Liver (tissue), 3 donors: ENCODE measurements at regions not wholly inside any gene's neighbourhood (a gene's known extent, or its start where the extent isn't known, plus 50 kb on each side); places are given as distances from the start of the nearest gene placed in this dataset.

Experiments used
- CTCF ChIP-seq: fragments of 150-350 bp; IDR thresholded peaks from 2 replicates; pipeline ENCODE4 v1.5.1; 2017; ENCODE audit warnings: improper control_type of control experiment, low read depth, low read length; ENCODE audit not compliant: missing input control
- EGR1 ChIP-seq, 2 donors: IDR thresholded peaks; 2 replicates each; pipeline ENCODE4 v1.6.1; 2016 to 2018; ENCODE audit warnings: antibody characterized with exemption in 2 of 2, low read depth in 2 of 2
- FOXA1 ChIP-seq: IDR thresholded peaks from 2 replicates; pipeline ENCODE4 v1.6.1; 2016; ENCODE audit warnings: antibody characterized with exemption
- RAD21 ChIP-seq, 2 donors: IDR thresholded peaks; 2 replicates each; pipeline ENCODE4 v1.6.1; 2016; ENCODE audit warnings: antibody characterized with exemption in 2 of 2, mild to moderate bottlenecking in 2 of 2
- YY1 ChIP-seq: IDR thresholded peaks from 2 replicates; pipeline ENCODE4 v1.6.1; 2016; ENCODE audit warnings: antibody characterized with exemption, mild to moderate bottlenecking
- TF ChIP-seq, protein P1 (sequence below): IDR thresholded peaks from 2 replicates; pipeline ENCODE4 v1.6.1; 2016; ENCODE audit warnings: antibody characterized with exemption
- TF ChIP-seq, protein P2 (sequence below): IDR thresholded peaks from 2 replicates; pipeline ENCODE4 v1.6.1; 2016; ENCODE audit warnings: antibody characterized with exemption, mild to moderate bottlenecking
- donor health status: healthy.
- donor health status: healthy.

GRCh38 chr3:176934698-176935097 lies 262.6 kb downstream of the TBL1XR1 start:
- no peak for TF ChIP-seq CTCF
- TF ChIP-seq RAD21 (IDR thresholded peaks at IDR 0.05) = no peak
- TF ChIP-seq YY1 = no peak
- TF ChIP-seq, protein P1, sequence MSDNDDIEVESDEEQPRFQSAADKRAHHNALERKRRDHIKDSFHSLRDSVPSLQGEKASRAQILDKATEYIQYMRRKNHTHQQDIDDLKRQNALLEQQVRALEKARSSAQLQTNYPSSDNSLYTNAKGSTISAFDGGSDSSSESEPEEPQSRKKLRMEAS = no peak
- TF ChIP-seq, protein P2, sequence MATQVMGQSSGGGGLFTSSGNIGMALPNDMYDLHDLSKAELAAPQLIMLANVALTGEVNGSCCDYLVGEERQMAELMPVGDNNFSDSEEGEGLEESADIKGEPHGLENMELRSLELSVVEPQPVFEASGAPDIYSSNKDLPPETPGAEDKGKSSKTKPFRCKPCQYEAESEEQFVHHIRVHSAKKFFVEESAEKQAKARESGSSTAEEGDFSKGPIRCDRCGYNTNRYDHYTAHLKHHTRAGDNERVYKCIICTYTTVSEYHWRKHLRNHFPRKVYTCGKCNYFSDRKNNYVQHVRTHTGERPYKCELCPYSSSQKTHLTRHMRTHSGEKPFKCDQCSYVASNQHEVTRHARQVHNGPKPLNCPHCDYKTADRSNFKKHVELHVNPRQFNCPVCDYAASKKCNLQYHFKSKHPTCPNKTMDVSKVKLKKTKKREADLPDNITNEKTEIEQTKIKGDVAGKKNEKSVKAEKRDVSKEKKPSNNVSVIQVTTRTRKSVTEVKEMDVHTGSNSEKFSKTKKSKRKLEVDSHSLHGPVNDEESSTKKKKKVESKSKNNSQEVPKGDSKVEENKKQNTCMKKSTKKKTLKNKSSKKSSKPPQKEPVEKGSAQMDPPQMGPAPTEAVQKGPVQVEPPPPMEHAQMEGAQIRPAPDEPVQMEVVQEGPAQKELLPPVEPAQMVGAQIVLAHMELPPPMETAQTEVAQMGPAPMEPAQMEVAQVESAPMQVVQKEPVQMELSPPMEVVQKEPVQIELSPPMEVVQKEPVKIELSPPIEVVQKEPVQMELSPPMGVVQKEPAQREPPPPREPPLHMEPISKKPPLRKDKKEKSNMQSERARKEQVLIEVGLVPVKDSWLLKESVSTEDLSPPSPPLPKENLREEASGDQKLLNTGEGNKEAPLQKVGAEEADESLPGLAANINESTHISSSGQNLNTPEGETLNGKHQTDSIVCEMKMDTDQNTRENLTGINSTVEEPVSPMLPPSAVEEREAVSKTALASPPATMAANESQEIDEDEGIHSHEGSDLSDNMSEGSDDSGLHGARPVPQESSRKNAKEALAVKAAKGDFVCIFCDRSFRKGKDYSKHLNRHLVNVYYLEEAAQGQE = no peak
- no peak for TF ChIP-seq EGR1 (IDR thresholded peaks at IDR 0.05; ENCODE audit: low read depth in 2 of 2)
- TF ChIP-seq FOXA1 = no peak
